H9 (cell line): ENCODE measurements at regions not wholly inside any gene's neighbourhood (a gene's known extent, or its start where the extent isn't known, plus 50 kb on each side); places are given as distances from the start of the nearest gene placed in this dataset.

Source experiments
- DNase-seq: peaks from one replicate; pipeline ENCODE4 v3.0.0-alpha.2; 2017
- H2AFZ ChIP-seq: one replicate; pipeline ENCODE4 v1.6.1; 2013; ENCODE audit warnings: mild to moderate bottlenecking, low read length, control low read depth, moderate library complexity
- H2AK5ac ChIP-seq: 2 replicates; pipeline ENCODE4 v1.6.1; 2013; ENCODE audit warnings: low read length, control low read depth, mixed read lengths; ENCODE audit not compliant: insufficient read length
- H2BK120ac ChIP-seq: one replicate; pipeline ENCODE4 v1.6.1; 2013; ENCODE audit warnings: low read depth, mild to moderate bottlenecking, low read length, control low read depth, inconsistent platforms; ENCODE audit not compliant: poor library complexity, severe bottlenecking
- H2BK12ac ChIP-seq: 2 replicates; pipeline ENCODE4 v1.6.1; 2013; ENCODE audit warnings: low read length, control low read depth, mixed read lengths, low read depth; ENCODE audit not compliant: insufficient read length
- H2BK15ac ChIP-seq: 2 replicates; pipeline ENCODE4 v1.6.1; 2013; ENCODE audit warnings: low read depth, low read length, control low read depth
- H2BK20ac ChIP-seq: one replicate; pipeline ENCODE4 v1.6.1; 2013; ENCODE audit warnings: low read depth, mild to moderate bottlenecking, low read length, control low read depth, inconsistent platforms; ENCODE audit not compliant: poor library complexity, severe bottlenecking
- H2BK5ac ChIP-seq: 2 replicates; pipeline ENCODE4 v1.6.1; 2013; ENCODE audit warnings: low read length, control low read depth, mixed read lengths; ENCODE audit not compliant: insufficient read length
- H3K14ac ChIP-seq: 2 replicates; pipeline ENCODE4 v1.6.1; 2013; ENCODE audit warnings: low read length, control low read depth; ENCODE audit not compliant: insufficient read depth
- H3K18ac ChIP-seq: 2 replicates; pipeline ENCODE4 v1.6.1; 2013; ENCODE audit warnings: low read depth, mild to moderate bottlenecking, mixed read lengths, low read length, control low read depth; ENCODE audit not compliant: insufficient read length
- H3K23ac ChIP-seq: 2 replicates; pipeline ENCODE4 v1.6.1; 2013; ENCODE audit warnings: low read length, control low read depth, mixed read lengths, low read depth; ENCODE audit not compliant: insufficient read length
- H3K23me2 ChIP-seq: 2 replicates; pipeline ENCODE4 v1.6.1; 2013; ENCODE audit warnings: low read depth, mild to moderate bottlenecking, mixed read lengths, low read length, control low read depth; ENCODE audit not compliant: insufficient read length, poor library complexity, severe bottlenecking
- H3K27ac ChIP-seq: 2 replicates; pipeline ENCODE4 v1.5.1; 2013; ENCODE audit warnings: low read length, control low read depth, mixed read lengths, low read depth; ENCODE audit not compliant: insufficient read length
- H3K27me3 ChIP-seq: 2 replicates; pipeline ENCODE4 v1.6.1; 2013; ENCODE audit warnings: low read length, control low read depth, inconsistent platforms; ENCODE audit not compliant: insufficient read depth
- H3K4ac ChIP-seq: 2 replicates; pipeline ENCODE4 v1.6.1; 2013; ENCODE audit warnings: low read depth, mild to moderate bottlenecking, control low read depth, inconsistent platforms, low read length, moderate library complexity
- H3K4me1 ChIP-seq: 2 replicates; pipeline ENCODE4 v1.6.1; 2013; ENCODE audit warnings: low read length, control low read depth, inconsistent platforms; ENCODE audit not compliant: insufficient read depth
- H3K4me2 ChIP-seq: 2 replicates; pipeline ENCODE4 v1.6.1; 2013; ENCODE audit warnings: low read length, control low read depth, mixed read lengths; ENCODE audit not compliant: insufficient read length, insufficient read depth
- H3K56ac ChIP-seq: 2 replicates; pipeline ENCODE4 v1.6.1; 2013; ENCODE audit warnings: low read depth, mild to moderate bottlenecking, mixed read lengths, low read length, control low read depth; ENCODE audit not compliant: insufficient read length
- H3K79me1 ChIP-seq: 2 replicates; pipeline ENCODE4 v1.6.1; 2013; ENCODE audit warnings: low read depth, mild to moderate bottlenecking, moderate library complexity, low read length, control low read depth, inconsistent platforms; ENCODE audit not compliant: insufficient read depth, poor library complexity, severe bottlenecking
- H3K79me2 ChIP-seq: 2 replicates; pipeline ENCODE4 v1.6.1; 2013; ENCODE audit warnings: low read length, control low read depth, inconsistent platforms; ENCODE audit not compliant: insufficient read depth
- H3K9ac ChIP-seq: 2 replicates; pipeline ENCODE4 v1.6.1; 2013; ENCODE audit warnings: low read length, control low read depth, mixed read lengths; ENCODE audit not compliant: insufficient read length; ENCODE audit errors: extremely low read depth
- H3K9me3 ChIP-seq: one replicate; pipeline ENCODE4 v1.6.1; 2013; ENCODE audit warnings: low read depth, low read length, inconsistent platforms; ENCODE audit not compliant: control insufficient read depth
- H3T11ph ChIP-seq: one replicate; pipeline ENCODE4 v1.6.1; 2013; ENCODE audit warnings: mild to moderate bottlenecking, low read length, control low read depth, inconsistent platforms
- H4K20me1 ChIP-seq: one replicate; pipeline ENCODE4 v1.6.1; 2013; ENCODE audit not compliant: control insufficient read depth, insufficient read length, insufficient read depth
- H4K5ac ChIP-seq: 2 replicates; pipeline ENCODE4 v1.6.1; 2013; ENCODE audit warnings: low read depth, mild to moderate bottlenecking, mixed read lengths, low read length, control low read depth; ENCODE audit not compliant: insufficient read length
- H4K8ac ChIP-seq: replicated peaks from 2 replicates; pipeline ENCODE4 v1.6.1; 2013; ENCODE audit warnings: low read length, control low read depth, mixed read lengths, low read depth; ENCODE audit not compliant: insufficient read length
- H4K91ac ChIP-seq: 2 replicates; pipeline ENCODE4 v1.6.1; 2013; ENCODE audit warnings: low read depth, mild to moderate bottlenecking, moderate library complexity, mixed read lengths, low read length, control low read depth; ENCODE audit not compliant: insufficient read length
- H3K27ac Mint-ChIP-seq, 3 experiments: 2 replicates in 2 of 3; 3 replicates in 1 of 3; pipeline ENCODE4 v1.8.0; 2020 to 2021; ENCODE audit warnings: mixed read lengths in 3 of 3, mild to moderate bottlenecking in 1 of 3, moderate library complexity in 1 of 3
- H3K27me3 Mint-ChIP-seq: 2 replicates; pipeline ENCODE4 v1.8.0; 2021; ENCODE audit warnings: low read depth, mild to moderate bottlenecking, moderate library complexity, mixed read lengths
- H3K36me3 Mint-ChIP-seq, 3 experiments: 2 replicates in 2 of 3; 3 replicates in 1 of 3; pipeline ENCODE4 v1.8.0; 2020 to 2021; ENCODE audit warnings: low read depth in 3 of 3, mixed read lengths in 3 of 3; ENCODE audit not compliant: insufficient read depth in 1 of 3
- H3K4me1 Mint-ChIP-seq, 2 experiments: 2 replicates each; pipeline ENCODE4 v1.8.0; 2020; ENCODE audit warnings: mixed read lengths in 2 of 2
- H3K4me3 Mint-ChIP-seq, 2 experiments: 2 replicates in 1 of 2; 3 replicates in 1 of 2; pipeline ENCODE4 v1.8.0; 2020 to 2021; ENCODE audit warnings: mild to moderate bottlenecking in 2 of 2, mixed read lengths in 2 of 2, moderate library complexity in 1 of 2
- H3K9me3 Mint-ChIP-seq, 2 experiments: 2 replicates in 1 of 2; 3 replicates in 1 of 2; pipeline ENCODE4 v1.8.0; 2020; ENCODE audit warnings: mild to moderate bottlenecking in 2 of 2, mixed read lengths in 2 of 2, moderate library complexity in 1 of 2
- TF ChIP-seq, protein P1 (sequence below): fragments of 200-600 bp; sonication (generic); conservative IDR thresholded peaks from 3 replicates; pipeline ENCODE4 v1.8.0; 2021; ENCODE audit warnings: antibody characterized with exemption, mild to moderate bottlenecking

DNA sequence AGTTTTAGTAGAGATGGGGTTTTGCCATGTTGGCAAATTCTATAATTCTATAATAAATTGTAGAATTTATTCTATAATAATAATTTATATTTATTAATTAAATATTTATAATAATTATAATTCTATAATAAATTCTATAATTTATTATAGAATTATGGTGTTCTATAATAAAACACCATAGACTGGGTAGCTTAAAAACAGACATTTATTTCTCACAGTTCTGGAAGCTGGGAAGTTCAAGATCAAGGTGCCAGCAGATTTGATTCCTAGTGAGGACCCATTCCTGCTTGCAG lies 130.9 kb upstream of the PELI1 start:
- H3K27me3 Mint-ChIP-seq: no peaks in the 10 kb centered on the region
- no peak overlapping the region for H3K27ac Mint-ChIP-seq
- peaks cover 5 to 8% of the 10 kb centered on the region in 2 experiments; a peak in 4 of 5 replicates for H3K9me3 Mint-ChIP-seq
- Histone ChIP-seq H2AK5ac (no peak overlapping the region), H2BK20ac (no peak overlapping the region), H3K4me2 (no peak overlapping the region), H4K91ac (no peak overlapping the region), H3K56ac (no peak overlapping the region), H3K9ac (no peak overlapping the region), H3K27me3 (no peaks in the 10 kb centered on the region), H3T11ph (no peak overlapping the region), H3K4ac (no peak overlapping the region), H3K4me1 (peaks cover 30% of the 10 kb centered on the region), H3K9me3 (no peaks in the 10 kb centered on the region), H2BK15ac (no peak overlapping the region), H3K79me1 (no peaks in the 10 kb centered on the region), H2BK120ac (no peak overlapping the region), H3K14ac (no peak overlapping the region), H4K20me1 (no peaks in the 10 kb centered on the region), H3K23ac (no peak overlapping the region), H3K23me2 (no peaks in the 10 kb centered on the region), H2AFZ (no peak overlapping the region), H3K79me2 (no peaks in the 10 kb centered on the region), H3K27ac (no peak overlapping the region), H4K8ac (no peak overlapping the region), H4K5ac (no peak overlapping the region), H2BK5ac (no peak overlapping the region), H3K18ac (no peak overlapping the region), H2BK12ac (no peak overlapping the region)
- peaks cover 78 to 79% of the 10 kb centered on the region in 2 experiments for H3K4me1 Mint-ChIP-seq
- no peak overlapping the region; a peak in 1 of 5 replicates for H3K4me3 Mint-ChIP-seq
- TF ChIP-seq, protein P1, sequence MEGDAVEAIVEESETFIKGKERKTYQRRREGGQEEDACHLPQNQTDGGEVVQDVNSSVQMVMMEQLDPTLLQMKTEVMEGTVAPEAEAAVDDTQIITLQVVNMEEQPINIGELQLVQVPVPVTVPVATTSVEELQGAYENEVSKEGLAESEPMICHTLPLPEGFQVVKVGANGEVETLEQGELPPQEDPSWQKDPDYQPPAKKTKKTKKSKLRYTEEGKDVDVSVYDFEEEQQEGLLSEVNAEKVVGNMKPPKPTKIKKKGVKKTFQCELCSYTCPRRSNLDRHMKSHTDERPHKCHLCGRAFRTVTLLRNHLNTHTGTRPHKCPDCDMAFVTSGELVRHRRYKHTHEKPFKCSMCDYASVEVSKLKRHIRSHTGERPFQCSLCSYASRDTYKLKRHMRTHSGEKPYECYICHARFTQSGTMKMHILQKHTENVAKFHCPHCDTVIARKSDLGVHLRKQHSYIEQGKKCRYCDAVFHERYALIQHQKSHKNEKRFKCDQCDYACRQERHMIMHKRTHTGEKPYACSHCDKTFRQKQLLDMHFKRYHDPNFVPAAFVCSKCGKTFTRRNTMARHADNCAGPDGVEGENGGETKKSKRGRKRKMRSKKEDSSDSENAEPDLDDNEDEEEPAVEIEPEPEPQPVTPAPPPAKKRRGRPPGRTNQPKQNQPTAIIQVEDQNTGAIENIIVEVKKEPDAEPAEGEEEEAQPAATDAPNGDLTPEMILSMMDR: no peak
- no peak for DNase-seq
- peaks cover 13 to 26% (median 19%) of the 10 kb centered on the region in 3 experiments for H3K36me3 Mint-ChIP-seq
